Right atrium auricular region (tissue), 2 donors: ENCODE measurements at regions not wholly inside any gene's neighbourhood (a gene's known extent, or its start where the extent isn't known, plus 50 kb on each side); places are given as distances from the start of the nearest gene placed in this dataset.

Experiments used
- DNase-seq: peaks from one replicate; pipeline ENCODE4 v3.0.0-alpha.2; 2019; ENCODE audit warnings: low spot score
- H3K27ac ChIP-seq, 2 donors: fragments of 200-600 bp; sonication (generic); 1 replicate in 1 of 2; 2 replicates in 1 of 2; pipeline ENCODE4 v1.5.1; 2016 to 2019
- H3K27me3 ChIP-seq, 2 donors: fragments of 200-600 bp; sonication (generic); one replicate each; pipeline versions ENCODE4 v1.5.1 to v1.6.0; 2017 to 2019
- H3K36me3 ChIP-seq: fragments of 200-600 bp; sonication (generic); one replicate; pipeline ENCODE4 v1.5.1; 2016
- H3K4me1 ChIP-seq, 2 donors: fragments of 200-600 bp; sonication (generic); one replicate each; pipeline versions ENCODE4 v1.5.1 to v1.6.0; 2017 to 2019
- H3K4me3 ChIP-seq, 2 donors: fragments of 200-600 bp; sonication (generic); 1 replicate in 1 of 2; 2 replicates in 1 of 2; pipeline ENCODE4 v1.5.1; 2017 to 2019; ENCODE audit warnings: mild to moderate bottlenecking in 1 of 2, moderate library complexity in 1 of 2
- H3K9me3 ChIP-seq, 2 donors: fragments of 200-600 bp; sonication (generic); one replicate each; pipeline ENCODE4 v1.5.1; 2019
- microRNA-seq, 2 donors: library from miRNA; unstranded; fragments of <30 nt; microRNA quantifications; one replicate each; pipeline ENCODE4, GENCODE V29; 2016 to 2017; ENCODE audit warnings: borderline number of aligned reads in 2 of 2, borderline replicate concordance in 1 of 2
- TF ChIP-seq, protein P1 (sequence below), 2 donors: fragments of 200-600 bp; sonication (generic); IDR thresholded peaks; one replicate each; pipeline ENCODE4 v1.5.1; 2019; ENCODE audit warnings: antibody characterized with exemption in 2 of 2

DNA sequence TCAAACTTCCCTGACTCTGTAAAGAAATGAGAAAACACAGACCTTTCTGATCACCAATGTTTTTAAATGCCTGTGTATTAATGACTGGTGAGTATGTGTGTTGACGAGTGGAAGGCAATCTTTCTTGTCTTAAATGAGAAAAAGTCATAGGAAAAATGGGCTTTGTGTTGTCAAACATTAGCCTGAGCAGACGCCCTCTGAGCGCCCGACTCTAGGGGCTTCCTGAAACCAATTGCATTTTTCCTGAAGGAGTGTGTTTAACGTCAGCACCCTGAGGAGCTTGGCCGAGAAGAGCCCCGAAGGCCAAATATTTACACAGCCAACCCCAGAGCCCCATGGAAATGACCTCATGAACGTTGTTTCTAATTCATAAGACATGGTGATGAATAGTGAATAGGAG is 154.3 kb downstream of the PHF2 start:
- H3K4me3 ChIP-seq = no peak overlapping the region
- no peak for DNase-seq
- peaks cover 0 to 35% of the 10 kb centered on the region in 2 donors for H3K9me3 ChIP-seq
- H3K36me3 ChIP-seq = no peaks in the 10 kb centered on the region
- H3K4me1 ChIP-seq = no peaks in the 10 kb centered on the region
- TF ChIP-seq, protein P1, sequence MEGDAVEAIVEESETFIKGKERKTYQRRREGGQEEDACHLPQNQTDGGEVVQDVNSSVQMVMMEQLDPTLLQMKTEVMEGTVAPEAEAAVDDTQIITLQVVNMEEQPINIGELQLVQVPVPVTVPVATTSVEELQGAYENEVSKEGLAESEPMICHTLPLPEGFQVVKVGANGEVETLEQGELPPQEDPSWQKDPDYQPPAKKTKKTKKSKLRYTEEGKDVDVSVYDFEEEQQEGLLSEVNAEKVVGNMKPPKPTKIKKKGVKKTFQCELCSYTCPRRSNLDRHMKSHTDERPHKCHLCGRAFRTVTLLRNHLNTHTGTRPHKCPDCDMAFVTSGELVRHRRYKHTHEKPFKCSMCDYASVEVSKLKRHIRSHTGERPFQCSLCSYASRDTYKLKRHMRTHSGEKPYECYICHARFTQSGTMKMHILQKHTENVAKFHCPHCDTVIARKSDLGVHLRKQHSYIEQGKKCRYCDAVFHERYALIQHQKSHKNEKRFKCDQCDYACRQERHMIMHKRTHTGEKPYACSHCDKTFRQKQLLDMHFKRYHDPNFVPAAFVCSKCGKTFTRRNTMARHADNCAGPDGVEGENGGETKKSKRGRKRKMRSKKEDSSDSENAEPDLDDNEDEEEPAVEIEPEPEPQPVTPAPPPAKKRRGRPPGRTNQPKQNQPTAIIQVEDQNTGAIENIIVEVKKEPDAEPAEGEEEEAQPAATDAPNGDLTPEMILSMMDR (IDR thresholded peaks at IDR 0.05) = no peak
- no peaks in the 10 kb centered on the region for H3K27me3 ChIP-seq
- no peak overlapping the region for H3K27ac ChIP-seq

DNA sequence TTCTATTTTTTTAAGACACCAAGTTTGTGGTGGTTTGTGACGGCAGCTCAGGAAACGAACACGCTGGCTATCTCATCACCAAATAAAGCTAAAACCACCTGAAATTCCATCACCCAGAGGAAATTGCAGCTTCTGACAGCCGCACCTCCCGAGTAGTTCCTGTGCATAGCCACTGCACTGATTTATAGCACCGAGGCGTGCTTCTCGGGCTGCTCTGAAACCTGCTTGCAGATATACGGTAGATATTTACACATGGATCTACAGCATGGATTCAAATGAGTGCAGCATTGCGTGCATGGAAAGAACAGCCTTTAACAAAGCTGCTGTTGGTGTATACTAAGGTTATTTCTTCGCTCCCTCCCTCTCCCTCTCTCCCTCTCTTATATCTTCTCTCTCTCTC is 153.8 kb downstream of the PHF2 start:
- Histone ChIP-seq H3K27me3 (no peaks in the 10 kb centered on the region), H3K27ac (no peak overlapping the region), H3K4me1 (no peaks in the 10 kb centered on the region), H3K9me3 (peaks cover 0 to 35% of the 10 kb centered on the region in 2 donors), H3K4me3 (no peak overlapping the region), H3K36me3 (no peaks in the 10 kb centered on the region)
- DNase-seq = no peak
- TF ChIP-seq, protein P1 (IDR thresholded peaks at IDR 0.05) = no peak

Small RNA genes lying in the stretch of these regions (microRNA-seq; reads per million reads assigned to microRNA genes)
- gene MIR4291 = 0 reads per million in 2 donors
